Breast epithelium (tissue), 4 donors: ENCODE measurements at regions not wholly inside any gene's neighbourhood (a gene's known extent, or its start where the extent isn't known, plus 50 kb on each side); places are given as distances from the start of the nearest gene placed in this dataset.

Source experiments
- DNase-seq, 2 donors: peaks; one replicate each; pipeline ENCODE4 v3.0.0-alpha.2; 2019; ENCODE audit warnings: low spot score in 2 of 2
- H3K27ac ChIP-seq, 2 donors: fragments of 200-600 bp; sonication (generic) in 1 of 2; one replicate each; pipeline ENCODE4 v1.5.1; 2016 to 2019; ENCODE audit warnings: mild to moderate bottlenecking in 1 of 2
- H3K27me3 ChIP-seq, 2 donors: fragments of 200-600 bp; sonication (generic) in 1 of 2; one replicate each; pipeline versions ENCODE4 v1.5.1 to v1.6.0; 2017 to 2019; ENCODE audit warnings: control low read depth in 1 of 2, mild to moderate bottlenecking in 1 of 2
- H3K36me3 ChIP-seq: fragments of 200-600 bp; one replicate; pipeline ENCODE4 v1.5.1; 2019
- H3K4me1 ChIP-seq, 2 donors: fragments of 200-600 bp; sonication (generic); one replicate each; pipeline ENCODE4 v1.5.1; 2016 to 2019; ENCODE audit warnings: control low read depth in 1 of 2
- H3K4me3 ChIP-seq, 3 donors: fragments of 200-600 bp; sonication (generic); 1 replicate in 2 of 3; 2 replicates in 1 of 3; pipeline ENCODE4 v1.5.1; 2016 to 2019; ENCODE audit warnings: mild to moderate bottlenecking in 3 of 3, moderate library complexity in 2 of 3
- H3K9me3 ChIP-seq, 2 donors: fragments of 200-600 bp; sonication (generic) in 1 of 2; one replicate each; pipeline ENCODE4 v1.5.1; 2016 to 2019; ENCODE audit warnings: control low read depth in 1 of 2
- CTCF ChIP-seq, 3 donors: fragments of 450-650 bp; IDR thresholded peaks; one replicate each; pipeline ENCODE4 v1.5.1; 2016 to 2017; ENCODE audit warnings: antibody characterized with exemption in 3 of 3, mild to moderate bottlenecking in 3 of 3, moderate library complexity in 3 of 3
- POLR2A ChIP-seq: fragments of 450-650 bp; IDR thresholded peaks from one replicate; pipeline ENCODE4 v1.6.1; 2016; ENCODE audit warnings: antibody characterized with exemption, mild to moderate bottlenecking, moderate library complexity
- POLR2AphosphoS5 ChIP-seq, 3 donors: sonication (generic); formaldehyde crosslinking; IDR thresholded peaks; one replicate each; pipeline ENCODE4 v1.6.1; 2017; ENCODE audit warnings: antibody characterized with exemption in 3 of 3
- intact Hi-C: fragments of 100-400 bp; cut with DNase I; formaldehyde crosslinking; loops from one replicate; pipeline ENCODE4 v1.15.1; 2023; ENCODE audit warnings: low total_unique reads

- no peaks in the 10 kb centered on the region for H3K9me3 ChIP-seq
- no peaks in the 10 kb centered on the region for H3K27me3 ChIP-seq
- no peaks in the 10 kb centered on the region for H3K4me1 ChIP-seq
- intact Hi-C loops: no loop called here
- no peak overlapping the region for H3K27ac ChIP-seq
- H3K36me3 ChIP-seq: no peaks in the 10 kb centered on the region
- DNase-seq: no peak
- no peak for TF ChIP-seq CTCF (IDR thresholded peaks at IDR 0.05)
- TF ChIP-seq POLR2A: no peak
- no peak for TF ChIP-seq POLR2AphosphoS5 (IDR thresholded peaks at IDR 0.05)
- H3K4me3 ChIP-seq: no peak overlapping the region
Observed at GRCh38 chr5:164578911-164579310, 1073.5 kb downstream of the MAT2B start.

DNA sequence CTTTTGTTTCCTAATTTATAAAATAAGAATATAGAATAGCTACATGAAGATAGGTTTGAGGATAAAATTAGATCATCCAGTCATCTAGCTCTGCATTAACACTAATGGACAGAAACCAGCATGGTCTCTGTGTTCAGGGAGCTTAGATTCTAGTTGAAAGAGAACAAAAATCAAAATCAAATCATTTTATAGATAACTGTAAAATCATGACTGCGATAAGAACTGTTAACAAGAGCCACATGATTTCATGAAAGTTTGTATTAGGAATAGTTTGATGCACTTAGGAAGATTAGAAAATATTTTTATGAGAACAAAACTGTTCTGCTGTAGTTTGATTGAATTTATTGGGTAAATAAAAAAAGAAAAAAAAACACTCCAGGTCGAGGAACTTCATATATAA lies 1074.7 kb downstream of the MAT2B start:
- Histone ChIP-seq H3K27ac (no peak overlapping the region), H3K9me3 (no peaks in the 10 kb centered on the region), H3K36me3 (no peaks in the 10 kb centered on the region), H3K27me3 (no peaks in the 10 kb centered on the region), H3K4me1 (no peaks in the 10 kb centered on the region), H3K4me3 (no peak overlapping the region)
- no peak for DNase-seq
- intact Hi-C loops: no loop called here
- TF ChIP-seq POLR2AphosphoS5 (IDR thresholded peaks at IDR 0.05) (no peak), CTCF (IDR thresholded peaks at IDR 0.05) (no peak), POLR2A (no peak)

- Histone ChIP-seq H3K27me3 (no peaks in the 10 kb centered on the region), H3K36me3 (no peaks in the 10 kb centered on the region), H3K27ac (no peak overlapping the region), H3K4me1 (no peaks in the 10 kb centered on the region), H3K9me3 (no peaks in the 10 kb centered on the region), H3K4me3 (no peak overlapping the region)
- intact Hi-C loops: no loop called here
- no peak for DNase-seq
- TF ChIP-seq CTCF (IDR thresholded peaks at IDR 0.05): no peak
- no peak for TF ChIP-seq POLR2A
- TF ChIP-seq POLR2AphosphoS5 (IDR thresholded peaks at IDR 0.05): no peak
Observed at GRCh38 chr5:164581889-164582288, 1076.5 kb downstream of the MAT2B start.

- no peak for DNase-seq
- H3K4me3 ChIP-seq: no peak overlapping the region
- H3K9me3 ChIP-seq: no peaks in the 10 kb centered on the region
- intact Hi-C loops: loop anchor here (5.0 kb wide), 1 partner anchor 482 kb away; no protein-coding TSS in a partner anchor
- H3K27me3 ChIP-seq: no peaks in the 10 kb centered on the region
- TF ChIP-seq POLR2A: no peak
- no peak for TF ChIP-seq CTCF (IDR thresholded peaks at IDR 0.05)
- no peak for TF ChIP-seq POLR2AphosphoS5 (IDR thresholded peaks at IDR 0.05)
- H3K4me1 ChIP-seq: no peaks in the 10 kb centered on the region
- H3K36me3 ChIP-seq: no peaks in the 10 kb centered on the region
- H3K27ac ChIP-seq: no peak overlapping the region
Observed at GRCh38 chr5:164593982-164594381, 1088.6 kb downstream of the MAT2B start.

- Histone ChIP-seq H3K27me3 (no peaks in the 10 kb centered on the region), H3K9me3 (no peaks in the 10 kb centered on the region), H3K36me3 (no peaks in the 10 kb centered on the region), H3K27ac (no peak overlapping the region), H3K4me1 (no peaks in the 10 kb centered on the region), H3K4me3 (no peak overlapping the region)
- intact Hi-C loops: no loop called here
- TF ChIP-seq POLR2A (no peak), POLR2AphosphoS5 (IDR thresholded peaks at IDR 0.05) (no peak), CTCF (IDR thresholded peaks at IDR 0.05) (no peak)
- no peak for DNase-seq
Observed at GRCh38 chr5:164597293-164597900, 1092.0 kb downstream of the MAT2B start.
